Right atrium auricular region (tissue), 2 donors: ENCODE measurements at regions not wholly inside any gene's neighbourhood (a gene's known extent, or its start where the extent isn't known, plus 50 kb on each side); places are given as distances from the start of the nearest gene placed in this dataset.

Experiments
- DNase-seq: peaks from one replicate; pipeline ENCODE4 v3.0.0-alpha.2; 2019; ENCODE audit warnings: low spot score
- H3K27ac ChIP-seq, 2 donors: fragments of 200-600 bp; sonication (generic); 1 replicate in 1 of 2; 2 replicates in 1 of 2; pipeline ENCODE4 v1.5.1; 2016 to 2019
- H3K27me3 ChIP-seq, 2 donors: fragments of 200-600 bp; sonication (generic); one replicate each; pipeline versions ENCODE4 v1.5.1 to v1.6.0; 2017 to 2019
- H3K36me3 ChIP-seq: fragments of 200-600 bp; sonication (generic); one replicate; pipeline ENCODE4 v1.5.1; 2016
- H3K4me1 ChIP-seq, 2 donors: fragments of 200-600 bp; sonication (generic); one replicate each; pipeline versions ENCODE4 v1.5.1 to v1.6.0; 2017 to 2019
- H3K4me3 ChIP-seq, 2 donors: fragments of 200-600 bp; sonication (generic); 1 replicate in 1 of 2; 2 replicates in 1 of 2; pipeline ENCODE4 v1.5.1; 2017 to 2019; ENCODE audit warnings: mild to moderate bottlenecking in 1 of 2, moderate library complexity in 1 of 2
- H3K9me3 ChIP-seq, 2 donors: fragments of 200-600 bp; sonication (generic); one replicate each; pipeline ENCODE4 v1.5.1; 2019
- CTCF ChIP-seq, 2 donors: fragments of 200-600 bp; sonication (generic); IDR thresholded peaks; one replicate each; pipeline ENCODE4 v1.5.1; 2019; ENCODE audit warnings: antibody characterized with exemption in 2 of 2

- no peak for TF ChIP-seq CTCF (IDR thresholded peaks at IDR 0.05)
Observed at GRCh38 chr5:63131626-63132285, 553.1 kb downstream of the LRRC70 start.

GRCh38 chr5:63128761-63129160 is 550.1 kb downstream of the LRRC70 start:
- no peaks in the 10 kb centered on the region for H3K36me3 ChIP-seq
- no peak for DNase-seq
- no peaks in the 10 kb centered on the region for H3K9me3 ChIP-seq
- H3K4me1 ChIP-seq: no peaks in the 10 kb centered on the region
- H3K4me3 ChIP-seq: no peak overlapping the region
- no peaks in the 10 kb centered on the region for H3K27me3 ChIP-seq
- no peak overlapping the region for H3K27ac ChIP-seq
- TF ChIP-seq CTCF (IDR thresholded peaks at IDR 0.05): no peak

More at GRCh38 chr5:63131626-63132285, 553.1 kb downstream of the LRRC70 start:
- H3K27me3 ChIP-seq: no peaks in the 10 kb centered on the region
- no peaks in the 10 kb centered on the region for H3K4me1 ChIP-seq
- no peak overlapping the region for H3K4me3 ChIP-seq
- no peaks in the 10 kb centered on the region for H3K9me3 ChIP-seq
- no peak for DNase-seq
- H3K27ac ChIP-seq: no peak overlapping the region
- no peaks in the 10 kb centered on the region for H3K36me3 ChIP-seq

GRCh38 chr5:63128018-63128417 is 549.4 kb downstream of the LRRC70 start:
- Histone ChIP-seq H3K27ac (no peak overlapping the region), H3K36me3 (no peaks in the 10 kb centered on the region), H3K4me3 (no peak overlapping the region), H3K27me3 (no peaks in the 10 kb centered on the region), H3K9me3 (no peaks in the 10 kb centered on the region), H3K4me1 (no peaks in the 10 kb centered on the region)
- no peak for DNase-seq
- TF ChIP-seq CTCF (IDR thresholded peaks at IDR 0.05): no peak

- no peak for DNase-seq
- Histone ChIP-seq H3K4me1 (no peaks in the 10 kb centered on the region), H3K36me3 (no peaks in the 10 kb centered on the region), H3K27me3 (no peaks in the 10 kb centered on the region), H3K27ac (no peak overlapping the region), H3K4me3 (no peak overlapping the region), H3K9me3 (no peaks in the 10 kb centered on the region)
- TF ChIP-seq CTCF (IDR thresholded peaks at IDR 0.05): no peak
Observed at GRCh38 chr5:63127054-63127453, 548.4 kb downstream of the LRRC70 start.

GRCh38 chr5:63125862-63126261 is 547.2 kb downstream of the LRRC70 start:
- no peak for DNase-seq
- Histone ChIP-seq H3K4me1 (no peaks in the 10 kb centered on the region), H3K4me3 (no peak overlapping the region), H3K36me3 (no peaks in the 10 kb centered on the region), H3K27ac (no peak overlapping the region), H3K27me3 (no peaks in the 10 kb centered on the region), H3K9me3 (no peaks in the 10 kb centered on the region)
- peak; percentile 42 to 53 for TF ChIP-seq CTCF (IDR thresholded peaks at IDR 0.05)

GRCh38 chr5:63125392-63125791 is 546.8 kb downstream of the LRRC70 start:
- no peak overlapping the region for H3K27ac ChIP-seq
- DNase-seq: no peak
- no peaks in the 10 kb centered on the region for H3K9me3 ChIP-seq
- H3K27me3 ChIP-seq: no peaks in the 10 kb centered on the region
- H3K4me1 ChIP-seq: no peaks in the 10 kb centered on the region
- no peak overlapping the region for H3K4me3 ChIP-seq
- TF ChIP-seq CTCF (IDR thresholded peaks at IDR 0.05): no peak
- no peaks in the 10 kb centered on the region for H3K36me3 ChIP-seq
